Nephron (organoid): ENCODE measurements at regions not wholly inside any gene's neighbourhood (a gene's known extent, or its start where the extent isn't known, plus 50 kb on each side); places are given as distances from the start of the nearest gene placed in this dataset.

ENCODE experiments used
- H3K27ac Mint-ChIP-seq, 3 experiments: 2 replicates each; pipeline ENCODE4 v1.8.0; 2020; ENCODE audit warnings: mixed read lengths in 3 of 3, mild to moderate bottlenecking in 2 of 3, moderate library complexity in 1 of 3
- H3K27me3 Mint-ChIP-seq: 2 replicates; pipeline ENCODE4 v1.8.0; 2021; ENCODE audit warnings: low read depth, mild to moderate bottlenecking, moderate library complexity, mixed read lengths
- H3K36me3 Mint-ChIP-seq: 2 replicates; pipeline ENCODE4 v1.8.0; 2020; ENCODE audit warnings: low read depth, mixed read lengths
- H3K4me1 Mint-ChIP-seq: 2 replicates; pipeline ENCODE4 v1.8.0; 2020; ENCODE audit warnings: mixed read lengths
- H3K4me3 Mint-ChIP-seq, 3 experiments: 2 replicates each; pipeline ENCODE4 v1.8.0; 2020; ENCODE audit warnings: mild to moderate bottlenecking in 3 of 3, mixed read lengths in 3 of 3, moderate library complexity in 2 of 3
- H3K9me3 Mint-ChIP-seq: 2 replicates; pipeline ENCODE4 v1.8.0; 2020; ENCODE audit warnings: mixed read lengths
- CTCF ChIP-seq, 3 experiments: fragments of 200-600 bp; sonication (generic); IDR thresholded peaks; one replicate each; pipeline ENCODE4 v1.5.0; 2021; ENCODE audit warnings: antibody characterized with exemption in 3 of 3; ENCODE audit not compliant: unreplicated experiment in 3 of 3

- H3K27ac Mint-ChIP-seq, result no peak overlapping the region
- no peak for TF ChIP-seq CTCF (IDR thresholded peaks at IDR 0.05; ENCODE audit: unreplicated experiment in 3 of 3)
- H3K4me3 Mint-ChIP-seq, result no peak overlapping the region
- peaks cover 16% of the 10 kb centered on the region for H3K4me1 Mint-ChIP-seq
- H3K27me3 Mint-ChIP-seq, result no peaks in the 10 kb centered on the region
- H3K36me3 Mint-ChIP-seq, result no peaks in the 10 kb centered on the region
- no peaks in the 10 kb centered on the region for H3K9me3 Mint-ChIP-seq
These were observed 209.9 kb upstream of the RGMA start for GRCh38 chr15:93298901-93299300.

- no peaks in the 10 kb centered on the region for H3K36me3 Mint-ChIP-seq
- TF ChIP-seq CTCF (IDR thresholded peaks at IDR 0.05; ENCODE audit: unreplicated experiment in 3 of 3), result no peak
- peaks cover 16% of the 10 kb centered on the region for H3K4me1 Mint-ChIP-seq
- no peak overlapping the region for H3K4me3 Mint-ChIP-seq
- no peaks in the 10 kb centered on the region for H3K9me3 Mint-ChIP-seq
- no peaks in the 10 kb centered on the region for H3K27me3 Mint-ChIP-seq
- peak overlapping the region in 2 of 3 experiments; percentile 34 to 64 for H3K27ac Mint-ChIP-seq
These were observed 207.9 kb upstream of the RGMA start for GRCh38 chr15:93296759-93297500.

- no peak for TF ChIP-seq CTCF (IDR thresholded peaks at IDR 0.05; ENCODE audit: unreplicated experiment in 3 of 3)
- Mint-ChIP-seq H3K27me3 (no peaks in the 10 kb centered on the region), H3K27ac (no peak overlapping the region), H3K4me3 (no peak overlapping the region), H3K4me1 (peaks cover 11% of the 10 kb centered on the region), H3K36me3 (no peaks in the 10 kb centered on the region), H3K9me3 (no peaks in the 10 kb centered on the region)
These were observed 205.9 kb upstream of the RGMA start for GRCh38 chr15:93294896-93295295.

- no peak overlapping the region for H3K4me3 Mint-ChIP-seq
- no peaks in the 10 kb centered on the region for H3K27me3 Mint-ChIP-seq
- H3K9me3 Mint-ChIP-seq, result no peaks in the 10 kb centered on the region
- H3K36me3 Mint-ChIP-seq, result no peaks in the 10 kb centered on the region
- no peak for TF ChIP-seq CTCF (IDR thresholded peaks at IDR 0.05; ENCODE audit: unreplicated experiment in 3 of 3)
- peaks cover 14% of the 10 kb centered on the region for H3K4me1 Mint-ChIP-seq
- no peak overlapping the region for H3K27ac Mint-ChIP-seq
These were observed 205.1 kb upstream of the RGMA start for GRCh38 chr15:93294066-93294465.

GRCh38 chr15:93291380-93291779 is 202.4 kb upstream of the RGMA start:
- H3K36me3 Mint-ChIP-seq, result no peaks in the 10 kb centered on the region
- H3K4me3 Mint-ChIP-seq, result no peak overlapping the region
- no peak overlapping the region for H3K27ac Mint-ChIP-seq
- H3K9me3 Mint-ChIP-seq, result no peaks in the 10 kb centered on the region
- peaks cover 14% of the 10 kb centered on the region for H3K4me1 Mint-ChIP-seq
- H3K27me3 Mint-ChIP-seq, result no peaks in the 10 kb centered on the region
- TF ChIP-seq CTCF (IDR thresholded peaks at IDR 0.05; ENCODE audit: unreplicated experiment in 3 of 3), result no peak

- Mint-ChIP-seq H3K27ac (no peak overlapping the region), H3K4me1 (peaks cover 14% of the 10 kb centered on the region), H3K4me3 (no peak overlapping the region), H3K36me3 (no peaks in the 10 kb centered on the region), H3K9me3 (no peaks in the 10 kb centered on the region), H3K27me3 (no peaks in the 10 kb centered on the region)
- no peak for TF ChIP-seq CTCF (IDR thresholded peaks at IDR 0.05; ENCODE audit: unreplicated experiment in 3 of 3)
These were observed 201.6 kb upstream of the RGMA start for GRCh38 chr15:93290618-93290946.
